ENCODE measurements at regions not wholly inside any gene's neighbourhood (a gene's known extent, or its start where the extent isn't known, plus 50 kb on each side); places are given as distances from the start of the nearest gene placed in this dataset.

GRCh38 chr2:238710787-238711186 is 137.1 kb upstream of the TWIST2 start:
- no peak overlapping the region for H3K27ac ChIP-seq
- TF ChIP-seq ZFX (IDR thresholded peaks at IDR 0.05; ENCODE audit: borderline replicate concordance) (no peak), CTCF (IDR thresholded peaks at IDR 0.05) (no peak)

GRCh38 chr2:238711346-238711745 is 136.5 kb upstream of the TWIST2 start:
- no peak overlapping the region for H3K27ac ChIP-seq
- TF ChIP-seq ZFX (IDR thresholded peaks at IDR 0.05; ENCODE audit: borderline replicate concordance) (no peak), CTCF (IDR thresholded peaks at IDR 0.05) (no peak)

GRCh38 chr2:238712011-238712410 is 135.9 kb upstream of the TWIST2 start:
- no peak overlapping the region for H3K27ac ChIP-seq
- TF ChIP-seq ZFX (IDR thresholded peaks at IDR 0.05; ENCODE audit: borderline replicate concordance) (no peak), CTCF (IDR thresholded peaks at IDR 0.05) (no peak)

- no peak overlapping the region for H3K27ac ChIP-seq
- TF ChIP-seq ZFX (IDR thresholded peaks at IDR 0.05; ENCODE audit: borderline replicate concordance) (no peak), CTCF (IDR thresholded peaks at IDR 0.05) (no peak)
These were observed 134.6 kb upstream of the TWIST2 start for GRCh38 chr2:238713198-238713826.

GRCh38 chr2:238714038-238714528 is 133.8 kb upstream of the TWIST2 start:
- no peak overlapping the region for H3K27ac ChIP-seq
- TF ChIP-seq CTCF (IDR thresholded peaks at IDR 0.05) (no peak), ZFX (IDR thresholded peaks at IDR 0.05; ENCODE audit: borderline replicate concordance) (no peak)

- TF ChIP-seq ZFX (IDR thresholded peaks at IDR 0.05; ENCODE audit: borderline replicate concordance) (no peak), CTCF (IDR thresholded peaks at IDR 0.05) (no peak)
- no peak overlapping the region for H3K27ac ChIP-seq
These were observed 131.7 kb upstream of the TWIST2 start for GRCh38 chr2:238716171-238716570.

GRCh38 chr2:238716585-238716984 is 131.3 kb upstream of the TWIST2 start:
- TF ChIP-seq ZFX (IDR thresholded peaks at IDR 0.05; ENCODE audit: borderline replicate concordance) = no peak
- TF ChIP-seq CTCF (IDR thresholded peaks at IDR 0.05) = no peak
- H3K27ac ChIP-seq = no peak overlapping the region
